Spinal cord (tissue), 9 donors: ENCODE measurements at regions not wholly inside any gene's neighbourhood (a gene's known extent, or its start where the extent isn't known, plus 50 kb on each side); places are given as distances from the start of the nearest gene placed in this dataset.
A peak's percentile ranks its signal among the peaks of the same experiment; 100 is the strongest.
"Not testable (repeated sequence)": the region's sequence is repeated elsewhere in the genome, so short reads cannot be mapped to it uniquely, and the experiment has no call there.

Experiments
- DNase-seq, 6 donors: peaks; one replicate each; pipeline versions ENCODE4 v3.0.0 to v3.0.0-alpha.2; 2013 to 2015; ENCODE audit warnings: low spot score in 6 of 6, low read depth in 4 of 6
- H3K27ac ChIP-seq: one replicate; pipeline ENCODE4 v1.5.1; 2013; ENCODE audit warnings: low read depth, low read length, control low read depth
- H3K27me3 ChIP-seq: one replicate; pipeline ENCODE4 v1.6.1; 2013; ENCODE audit warnings: low read length; ENCODE audit not compliant: control insufficient read depth, insufficient read depth
- H3K36me3 ChIP-seq: one replicate; pipeline ENCODE4 v1.6.1; 2013; ENCODE audit warnings: low read length; ENCODE audit not compliant: control insufficient read depth, insufficient read depth
- H3K4me1 ChIP-seq: one replicate; pipeline ENCODE4 v1.6.1; 2013; ENCODE audit warnings: low read length; ENCODE audit not compliant: control insufficient read depth, insufficient read depth
- H3K4me3 ChIP-seq: one replicate; pipeline ENCODE4 v1.5.1; 2013; ENCODE audit warnings: low read depth, low read length, control low read depth
- H3K9me3 ChIP-seq: one replicate; pipeline ENCODE4 v1.6.1; 2013; ENCODE audit warnings: low read length; ENCODE audit not compliant: control insufficient read depth, insufficient read depth
- WGBS: methylation state at CpG from one replicate; pipeline ENCODE4 v1.1.5; 2013; ENCODE audit warnings: missing lambda C conversion rate; ENCODE audit not compliant: insufficient coverage; 5-methylcytosine and 5-hydroxymethylcytosine counted together
- donor health status: healthy.

DNA sequence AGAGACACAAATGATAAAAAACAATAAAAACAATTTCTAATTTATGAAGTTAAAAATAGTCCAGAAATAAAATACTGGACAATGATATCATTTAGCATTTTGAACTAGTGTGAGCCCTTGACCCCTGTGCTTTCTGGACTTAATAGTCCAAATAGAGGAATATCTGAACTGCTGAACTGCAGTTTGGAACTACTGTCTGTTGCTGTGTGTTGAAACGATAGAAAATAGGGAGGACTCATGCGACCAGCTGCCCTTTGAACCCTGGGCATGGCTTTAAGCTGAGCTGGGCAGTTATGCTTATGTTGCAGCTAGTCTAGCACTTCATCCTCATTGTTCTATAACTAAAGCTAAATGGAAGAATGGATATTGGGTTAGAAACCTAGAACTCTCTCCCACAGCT lies 99.5 kb downstream of the FMR1NB start:
- H3K36me3 ChIP-seq: no peaks in the 10 kb centered on the region
- no peak for DNase-seq
- 75% methylated on average over 1 of the region's 2 CpGs for WGBS
- no peak overlapping the region for H3K27ac ChIP-seq
- H3K4me1 ChIP-seq: no peaks in the 10 kb centered on the region
- H3K9me3 ChIP-seq: no peaks in the 10 kb centered on the region
- no peak overlapping the region for H3K4me3 ChIP-seq
- H3K27me3 ChIP-seq: no peaks in the 10 kb centered on the region

DNA sequence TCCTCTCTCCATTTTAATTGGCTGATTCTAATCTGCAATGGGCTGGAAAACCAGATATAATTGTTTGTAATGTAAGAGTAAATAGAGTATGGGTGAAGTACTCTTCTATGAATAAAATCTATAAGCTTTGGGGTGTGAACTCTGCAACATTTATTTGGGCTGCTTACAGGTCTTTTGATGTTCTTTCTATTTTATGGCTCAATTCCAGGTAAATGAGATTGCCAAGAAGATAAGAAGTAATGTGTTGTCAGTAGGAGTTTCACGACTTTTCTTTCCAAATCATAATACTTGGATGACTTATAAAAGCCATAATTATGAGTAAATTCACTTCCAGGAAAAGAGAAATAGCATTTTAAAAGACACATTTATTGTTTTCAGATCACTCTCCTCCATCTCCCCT lies 103.5 kb downstream of the FMR1NB start:
- peak in 1 of 6 donors; percentile 69 for DNase-seq
- no peaks in the 10 kb centered on the region for H3K36me3 ChIP-seq
- H3K4me1 ChIP-seq: no peaks in the 10 kb centered on the region
- no peak overlapping the region for H3K4me3 ChIP-seq
- H3K9me3 ChIP-seq: no peaks in the 10 kb centered on the region
- no peak overlapping the region for H3K27ac ChIP-seq
- no peaks in the 10 kb centered on the region for H3K27me3 ChIP-seq
- WGBS: no CpG with 5 or more reads among the region's 1 CpG

DNA sequence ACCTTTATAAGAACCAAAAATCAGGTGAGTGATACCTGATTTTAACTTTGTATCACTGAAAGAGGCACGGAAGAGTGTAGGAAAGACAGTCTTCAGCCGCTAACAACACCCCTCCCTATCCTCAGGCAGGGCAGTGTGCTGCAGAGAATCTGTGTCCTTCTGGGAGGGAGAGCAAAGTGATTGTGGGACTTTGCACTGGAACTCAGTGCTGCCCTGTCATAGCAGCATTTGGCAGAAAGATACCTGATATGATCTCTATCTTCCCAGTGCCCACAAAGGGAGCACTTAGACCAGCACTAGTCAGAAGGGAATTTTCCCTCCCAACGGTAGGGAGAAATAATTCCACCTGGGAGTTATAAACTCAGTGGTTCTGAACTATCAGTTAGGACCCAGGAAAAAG lies 139.0 kb downstream of the FMR1NB start:
- H3K4me1 ChIP-seq: no peaks in the 10 kb centered on the region
- no peak overlapping the region for H3K27ac ChIP-seq
- no peaks in the 10 kb centered on the region for H3K36me3 ChIP-seq
- peaks cover 2% of the 10 kb centered on the region for H3K9me3 ChIP-seq
- no peaks in the 10 kb centered on the region for H3K27me3 ChIP-seq
- WGBS: no CpG with 5 or more reads among the region's 3 CpGs
- DNase-seq: no peak
- no peak overlapping the region for H3K4me3 ChIP-seq

DNA sequence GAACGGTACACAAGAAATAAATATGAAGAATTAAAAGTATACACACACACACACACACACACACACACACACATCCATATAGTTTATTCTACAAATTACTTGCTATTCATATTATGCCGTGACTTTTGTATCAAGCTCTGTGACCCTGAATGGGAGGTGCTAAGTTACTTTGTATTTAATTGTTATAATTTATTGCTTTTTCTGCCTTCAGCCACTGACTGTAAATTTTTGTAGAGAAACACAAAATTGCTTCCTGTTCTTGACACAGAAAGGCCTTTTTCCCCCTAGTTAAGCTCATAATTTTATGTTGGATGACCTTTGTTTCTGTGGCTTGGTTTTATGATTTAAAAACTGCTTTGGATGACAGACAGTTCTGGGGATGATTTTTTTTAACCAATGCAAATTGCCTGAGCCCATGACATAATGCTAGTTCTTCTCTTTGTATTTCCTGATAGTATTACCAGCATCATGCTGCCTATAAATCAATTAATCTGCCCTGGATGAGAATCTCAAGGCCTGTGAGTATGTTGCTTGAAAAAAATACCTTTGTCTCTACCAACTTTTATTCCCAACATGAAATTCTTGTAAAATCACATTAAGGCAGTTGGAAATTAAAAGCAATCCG lies 140.0 kb downstream of the FMR1NB start:
- whole genome bisulfite sequencing: no CpG with 5 or more reads among the region's 3 CpGs
- DNase-seq: no peak
- Histone ChIP-seq H3K36me3 (no peaks in the 10 kb centered on the region), H3K4me3 (no peak overlapping the region), H3K9me3 (peaks cover 2% of the 10 kb centered on the region), H3K27ac (no peak overlapping the region), H3K27me3 (no peaks in the 10 kb centered on the region), H3K4me1 (no peaks in the 10 kb centered on the region)

DNA sequence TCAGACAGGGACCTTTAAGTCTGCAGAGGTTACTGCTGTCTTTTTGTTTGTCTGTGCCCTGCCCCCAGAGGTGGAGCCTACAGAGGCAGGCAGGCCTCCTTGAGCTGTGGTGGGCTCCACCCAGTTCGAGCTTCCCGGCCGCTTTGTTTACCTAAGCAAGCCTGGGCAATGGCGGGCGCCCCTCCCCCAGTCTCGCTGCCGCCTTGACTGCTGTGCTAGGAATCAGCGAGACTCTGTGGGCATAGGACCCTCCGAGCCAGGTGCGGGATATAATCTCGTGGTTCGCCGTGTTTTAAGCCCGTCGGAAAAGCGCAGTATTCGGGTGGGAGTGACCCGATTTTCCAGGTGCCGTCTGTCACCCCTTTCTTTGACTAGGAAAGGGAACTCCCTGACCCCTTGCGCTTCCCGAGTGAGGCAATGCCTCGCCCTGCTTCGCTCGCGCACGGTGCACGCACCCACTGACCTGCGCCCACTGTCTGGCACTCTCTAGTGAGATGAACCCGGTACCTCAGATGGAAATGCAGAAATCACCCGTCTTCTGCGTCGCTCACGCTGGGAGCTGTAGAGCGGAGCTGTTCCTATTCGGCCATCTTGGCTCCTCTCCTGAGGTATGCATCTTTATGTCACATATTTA lies 147.9 kb downstream of the FMR1NB start:
- not testable (repeated sequence) for H3K27me3 ChIP-seq, H3K4me1 ChIP-seq, DNase-seq, H3K4me3 ChIP-seq, H3K36me3 ChIP-seq, H3K27ac ChIP-seq, H3K9me3 ChIP-seq
- WGBS: 72% methylated on average over 17 of the region's 35 CpGs

DNA sequence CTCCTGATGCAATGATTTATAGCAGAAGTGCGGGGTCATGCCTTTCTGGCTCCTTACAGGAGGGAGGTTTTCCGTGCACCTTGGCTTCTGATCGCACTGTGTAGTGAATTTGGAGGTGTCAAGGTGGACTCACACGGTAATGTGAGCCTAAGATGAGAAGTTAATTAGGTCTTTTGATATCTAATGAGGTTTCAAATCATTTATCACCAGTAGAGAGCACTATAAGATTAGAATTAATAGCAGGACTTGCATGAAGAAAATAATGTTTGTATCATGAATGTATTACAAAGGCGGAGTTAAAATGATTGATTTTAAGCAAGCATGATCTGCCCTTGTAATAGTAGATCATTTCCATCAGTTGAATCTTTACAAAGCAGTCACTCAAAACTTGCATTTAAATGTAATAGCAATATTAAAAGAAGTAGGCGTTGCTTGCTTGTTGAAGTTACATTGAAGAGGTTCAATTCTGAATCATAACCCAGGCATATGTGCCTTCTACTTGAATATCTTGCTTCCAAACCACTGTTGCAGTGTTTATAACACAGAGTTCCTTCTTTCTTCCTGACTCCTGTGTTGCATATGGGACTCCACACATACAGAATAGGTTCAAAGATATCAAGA lies 152.1 kb downstream of the FMR1NB start:
- no peaks in the 10 kb centered on the region for H3K27me3 ChIP-seq
- no peaks in the 10 kb centered on the region for H3K36me3 ChIP-seq
- peak in 3 of 6 donors; percentile 26 to 81 (median 48) for DNase-seq
- 0% methylated on average over 1 of the region's 6 CpGs for WGBS
- no peak overlapping the region for H3K27ac ChIP-seq
- H3K9me3 ChIP-seq: no peaks in the 10 kb centered on the region
- no peaks in the 10 kb centered on the region for H3K4me1 ChIP-seq
- no peak overlapping the region for H3K4me3 ChIP-seq

DNA sequence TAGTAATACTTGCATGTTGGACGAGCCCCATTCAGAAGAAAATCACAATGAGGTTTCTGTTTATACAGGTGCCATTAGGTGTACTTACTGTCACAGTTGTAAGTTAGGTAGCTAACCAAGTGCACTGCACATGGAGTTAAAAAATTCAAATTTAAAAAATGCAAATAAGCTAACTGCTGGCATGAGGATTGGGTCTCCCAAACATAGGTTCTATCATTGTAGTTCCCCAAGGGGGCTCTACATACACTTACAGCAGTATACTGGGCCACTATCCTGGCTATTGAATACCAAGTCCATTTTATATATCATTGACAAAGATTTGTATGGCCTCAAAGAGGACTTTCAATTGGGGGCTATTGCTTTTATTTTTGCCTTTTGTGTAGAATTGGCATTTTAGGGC lies 153.4 kb downstream of the FMR1NB start:
- 50% methylated on average over 1 of the region's 1 CpG for WGBS
- no peaks in the 10 kb centered on the region for H3K4me1 ChIP-seq
- H3K36me3 ChIP-seq: no peaks in the 10 kb centered on the region
- H3K4me3 ChIP-seq: no peak overlapping the region
- H3K27me3 ChIP-seq: no peaks in the 10 kb centered on the region
- DNase-seq: no peak
- no peaks in the 10 kb centered on the region for H3K9me3 ChIP-seq
- H3K27ac ChIP-seq: no peak overlapping the region

DNA sequence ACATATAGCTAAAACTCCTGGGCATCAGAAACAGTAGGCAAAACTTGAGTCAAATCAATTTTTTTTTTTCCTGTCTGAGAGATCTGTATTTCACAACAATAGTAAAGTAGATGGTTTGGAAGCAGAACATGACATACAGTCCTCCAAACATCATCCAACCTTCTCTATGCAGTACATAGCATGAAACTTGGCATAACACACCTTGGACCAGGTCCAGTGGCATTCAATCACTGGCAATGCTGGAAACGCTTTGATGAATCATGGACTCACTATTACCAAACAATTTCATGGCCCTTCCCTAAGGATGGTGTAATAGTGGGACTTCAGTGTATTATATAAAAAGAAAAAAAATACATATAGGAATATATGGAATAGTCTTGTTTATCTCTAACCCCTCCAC lies 154.6 kb downstream of the FMR1NB start:
- no peak overlapping the region for H3K4me3 ChIP-seq
- DNase-seq: peak in 2 of 6 donors; percentile 14 to 39
- H3K27ac ChIP-seq: no peak overlapping the region
- no CpG with 5 or more reads among the region's 1 CpG for WGBS
- H3K27me3 ChIP-seq: no peaks in the 10 kb centered on the region
- H3K36me3 ChIP-seq: no peaks in the 10 kb centered on the region
- no peaks in the 10 kb centered on the region for H3K4me1 ChIP-seq
- H3K9me3 ChIP-seq: no peaks in the 10 kb centered on the region

DNA sequence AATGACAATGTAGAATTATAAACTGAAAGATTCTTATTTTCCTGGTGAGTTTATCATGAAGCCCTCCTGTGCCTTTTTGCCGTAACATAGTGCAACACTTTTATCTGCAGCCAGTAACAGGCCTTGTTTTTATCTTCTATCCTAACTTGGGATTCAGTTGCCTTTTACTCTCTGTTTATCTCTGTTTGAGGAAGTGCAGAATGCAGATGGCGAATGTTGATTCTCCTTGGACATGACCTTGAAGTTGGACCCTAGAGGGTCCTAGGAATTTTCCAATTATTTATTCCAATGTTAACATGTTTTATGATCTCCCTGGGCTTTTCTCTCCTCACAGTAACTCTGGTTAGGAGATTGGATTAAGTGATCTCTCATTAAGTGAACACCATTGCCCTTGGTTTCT lies 165.0 kb downstream of the FMR1NB start:
- WGBS: no CpG with 5 or more reads among the region's 2 CpGs
- DNase-seq: peak in 1 of 6 donors; percentile 10
- no peak overlapping the region for H3K27ac ChIP-seq
- no peaks in the 10 kb centered on the region for H3K27me3 ChIP-seq
- H3K4me1 ChIP-seq: no peaks in the 10 kb centered on the region
- H3K36me3 ChIP-seq: no peaks in the 10 kb centered on the region
- H3K4me3 ChIP-seq: no peak overlapping the region
- no peaks in the 10 kb centered on the region for H3K9me3 ChIP-seq

DNA sequence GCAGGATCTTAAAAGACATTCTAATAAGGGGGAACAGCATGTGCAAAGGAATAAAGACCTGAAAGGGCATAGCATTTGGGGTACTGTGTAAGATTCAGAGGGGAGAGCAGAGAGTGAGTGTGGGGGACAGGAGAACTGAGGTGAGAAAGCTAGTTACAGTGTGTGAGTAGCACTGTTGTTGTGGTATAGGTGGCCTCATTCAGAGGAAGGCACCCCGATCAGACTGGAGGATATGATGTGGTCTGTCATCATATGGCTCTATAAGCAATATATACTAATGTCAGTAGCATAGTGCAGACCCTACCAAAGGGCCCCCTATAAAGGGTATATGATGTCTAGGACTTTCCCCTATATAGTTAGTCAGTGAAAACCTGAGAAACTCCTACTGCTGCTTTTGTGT lies 175.8 kb downstream of the FMR1NB start:
- Histone ChIP-seq H3K27ac (no peak overlapping the region), H3K27me3 (no peaks in the 10 kb centered on the region), H3K36me3 (no peaks in the 10 kb centered on the region), H3K4me3 (no peak overlapping the region), H3K9me3 (no peaks in the 10 kb centered on the region), H3K4me1 (no peaks in the 10 kb centered on the region)
- DNase-seq: no peak
- no CpG with 5 or more reads among the region's 1 CpG for WGBS
